ENCODE measurements at regions not wholly inside any gene's neighbourhood (a gene's known extent, or its start where the extent isn't known, plus 50 kb on each side); places are given as distances from the start of the nearest gene placed in this dataset.
"Not testable (repeated sequence)": the region's sequence is repeated elsewhere in the genome, so short reads cannot be mapped to it uniquely, and the experiment has no call there.

DNA sequence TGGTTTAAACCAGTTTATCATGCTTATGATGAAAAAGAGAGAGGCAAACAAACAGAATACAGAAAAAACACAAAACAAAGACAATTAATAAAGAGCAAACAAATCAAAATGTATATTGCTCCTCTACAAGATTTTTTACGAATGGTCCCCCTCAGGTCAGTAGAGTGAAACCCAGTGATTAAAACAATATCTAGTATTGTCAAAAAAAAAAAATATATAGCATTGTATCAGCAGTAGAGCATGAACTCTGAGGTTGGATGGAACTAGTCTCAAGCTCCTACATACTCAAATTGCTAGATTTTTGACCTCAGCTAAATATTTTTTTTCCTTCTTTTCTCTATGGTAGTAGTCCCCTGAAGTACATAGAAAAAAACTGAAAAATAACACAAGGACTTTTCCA lies 290.3 kb upstream of the LUZP2 start:
- Histone ChIP-seq H3K27ac (replicated peaks) (no peak overlapping the region), H3K36me3 (no peaks in the 10 kb centered on the region), H3K27me3 (ENCODE audit: low read depth) (no peaks in the 10 kb centered on the region), H3K4me3 (no peak overlapping the region), H3K4me1 (no peaks in the 10 kb centered on the region), H3K9me3 (replicated peaks) (no peaks in the 10 kb centered on the region)
- TF ChIP-seq, protein P1, sequence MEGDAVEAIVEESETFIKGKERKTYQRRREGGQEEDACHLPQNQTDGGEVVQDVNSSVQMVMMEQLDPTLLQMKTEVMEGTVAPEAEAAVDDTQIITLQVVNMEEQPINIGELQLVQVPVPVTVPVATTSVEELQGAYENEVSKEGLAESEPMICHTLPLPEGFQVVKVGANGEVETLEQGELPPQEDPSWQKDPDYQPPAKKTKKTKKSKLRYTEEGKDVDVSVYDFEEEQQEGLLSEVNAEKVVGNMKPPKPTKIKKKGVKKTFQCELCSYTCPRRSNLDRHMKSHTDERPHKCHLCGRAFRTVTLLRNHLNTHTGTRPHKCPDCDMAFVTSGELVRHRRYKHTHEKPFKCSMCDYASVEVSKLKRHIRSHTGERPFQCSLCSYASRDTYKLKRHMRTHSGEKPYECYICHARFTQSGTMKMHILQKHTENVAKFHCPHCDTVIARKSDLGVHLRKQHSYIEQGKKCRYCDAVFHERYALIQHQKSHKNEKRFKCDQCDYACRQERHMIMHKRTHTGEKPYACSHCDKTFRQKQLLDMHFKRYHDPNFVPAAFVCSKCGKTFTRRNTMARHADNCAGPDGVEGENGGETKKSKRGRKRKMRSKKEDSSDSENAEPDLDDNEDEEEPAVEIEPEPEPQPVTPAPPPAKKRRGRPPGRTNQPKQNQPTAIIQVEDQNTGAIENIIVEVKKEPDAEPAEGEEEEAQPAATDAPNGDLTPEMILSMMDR (IDR thresholded peaks at IDR 0.05; ENCODE audit: borderline replicate concordance), result no peak
- DNase-seq, result no peak
- intact Hi-C loops (cut with micrococcal nuclease), result no loop called here

DNA sequence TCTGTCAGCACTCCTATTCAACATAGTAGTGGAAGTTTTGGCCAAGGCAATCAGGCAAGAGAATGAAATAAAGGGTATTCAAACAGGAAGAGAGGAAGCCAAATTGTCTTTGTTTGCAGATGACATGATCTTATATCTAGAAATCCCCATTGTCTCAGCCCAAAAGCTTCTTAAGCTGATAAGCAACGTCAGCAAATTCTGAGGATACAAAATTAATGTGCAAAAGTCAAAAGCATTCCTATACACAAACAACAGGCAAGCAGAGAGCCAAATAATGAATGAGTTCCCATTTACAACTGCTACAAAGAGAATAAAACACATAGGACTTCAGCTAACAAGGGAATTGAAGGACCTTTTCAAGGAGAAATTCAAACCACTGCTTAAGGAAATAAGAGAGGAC lies 280.4 kb upstream of the LUZP2 start:
- Histone ChIP-seq H3K4me3 (no peak overlapping the region), H3K4me1 (no peaks in the 10 kb centered on the region), H3K27me3 (ENCODE audit: low read depth) (no peaks in the 10 kb centered on the region), H3K9me3 (replicated peaks) (peaks cover 26% of the 10 kb centered on the region), H3K27ac (replicated peaks) (no peak overlapping the region), H3K36me3 (no peaks in the 10 kb centered on the region)
- intact Hi-C loops (cut with micrococcal nuclease), result no loop called here
- TF ChIP-seq, protein P1 (IDR thresholded peaks at IDR 0.05; ENCODE audit: borderline replicate concordance), result no peak
- DNase-seq, result no peak

DNA sequence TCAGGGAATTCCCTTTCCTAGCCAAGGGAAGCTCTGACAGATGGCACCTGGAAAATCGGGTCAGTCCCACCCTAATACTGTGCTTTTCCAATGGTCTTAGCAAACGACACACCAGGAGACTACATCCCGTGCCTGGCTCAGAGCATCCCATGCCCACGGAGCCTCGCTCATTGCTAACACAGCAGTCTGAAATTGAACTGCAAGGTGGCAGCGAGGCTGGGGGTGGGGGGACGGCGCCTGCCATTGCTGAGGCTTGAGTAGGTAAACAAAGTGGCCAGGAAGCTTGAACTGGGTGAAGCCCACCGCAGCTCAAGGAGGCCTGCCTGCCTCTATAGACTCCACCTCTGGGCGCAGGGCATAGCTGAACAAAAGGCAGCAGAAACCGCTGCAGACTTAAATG lies 279.5 kb upstream of the LUZP2 start:
- DNase-seq; H3K36me3 ChIP-seq; H3K27ac ChIP-seq (replicated peaks); H3K27me3 ChIP-seq (ENCODE audit: low read depth); H3K4me3 ChIP-seq; intact Hi-C loops (cut with micrococcal nuclease); H3K4me1 ChIP-seq: not testable (repeated sequence)
- peaks cover 34% of the 10 kb centered on the region for H3K9me3 ChIP-seq (replicated peaks)

DNA sequence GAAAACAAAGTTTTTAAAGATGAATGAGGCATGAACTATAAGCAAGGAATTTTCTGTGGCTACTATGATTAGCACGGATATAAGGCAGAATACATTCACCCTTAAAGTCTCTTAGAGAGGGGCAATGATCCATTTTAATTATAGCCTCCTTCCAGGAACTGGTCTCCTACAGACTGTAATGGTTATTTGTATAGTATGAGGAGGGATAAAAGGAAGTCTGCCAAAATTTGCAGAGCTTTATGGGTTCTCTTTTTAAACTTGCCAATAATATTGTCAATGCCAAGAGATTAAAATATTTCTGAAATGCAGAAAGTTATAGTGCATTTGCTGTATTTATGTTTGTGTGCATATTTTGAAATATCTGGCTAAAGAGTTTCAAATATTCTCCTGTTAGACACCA lies 271.4 kb upstream of the LUZP2 start:
- H3K4me3 ChIP-seq, result no peak overlapping the region
- DNase-seq, result no peak
- TF ChIP-seq, protein P1 (IDR thresholded peaks at IDR 0.05; ENCODE audit: borderline replicate concordance), result no peak
- H3K4me1 ChIP-seq, result no peaks in the 10 kb centered on the region
- no peaks in the 10 kb centered on the region for H3K36me3 ChIP-seq
- H3K9me3 ChIP-seq (replicated peaks), result peaks cover 18% of the 10 kb centered on the region
- intact Hi-C loops (cut with micrococcal nuclease), result no loop called here
- H3K27me3 ChIP-seq (ENCODE audit: low read depth), result no peaks in the 10 kb centered on the region
- no peak overlapping the region for H3K27ac ChIP-seq (replicated peaks)

DNA sequence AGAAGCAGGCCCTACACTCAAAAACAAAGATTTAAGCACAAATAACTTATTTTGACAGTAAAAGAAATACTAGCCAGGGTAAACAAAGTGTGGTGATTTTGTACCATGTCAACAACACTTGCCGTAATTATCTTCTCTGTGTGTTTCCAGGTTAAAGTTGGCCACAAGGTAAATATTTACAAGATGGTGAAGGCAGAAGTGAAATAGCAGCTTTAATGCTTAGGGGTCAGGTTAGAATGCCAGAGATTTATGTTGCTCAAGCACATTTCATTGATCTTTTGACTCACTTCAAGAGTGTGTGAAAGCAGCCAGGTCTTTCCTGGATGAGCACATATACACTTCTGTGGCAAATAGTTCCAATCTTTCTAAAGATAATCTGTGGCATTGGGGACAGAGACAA lies 270.2 kb upstream of the LUZP2 start:
- Histone ChIP-seq H3K4me3 (no peak overlapping the region), H3K27ac (replicated peaks) (no peak overlapping the region), H3K4me1 (no peaks in the 10 kb centered on the region), H3K9me3 (replicated peaks) (peaks cover 17% of the 10 kb centered on the region), H3K36me3 (no peaks in the 10 kb centered on the region), H3K27me3 (ENCODE audit: low read depth) (no peaks in the 10 kb centered on the region)
- intact Hi-C loops (cut with micrococcal nuclease), result no loop called here
- TF ChIP-seq, protein P1 (IDR thresholded peaks at IDR 0.05; ENCODE audit: borderline replicate concordance), result no peak
- DNase-seq, result no peak

DNA sequence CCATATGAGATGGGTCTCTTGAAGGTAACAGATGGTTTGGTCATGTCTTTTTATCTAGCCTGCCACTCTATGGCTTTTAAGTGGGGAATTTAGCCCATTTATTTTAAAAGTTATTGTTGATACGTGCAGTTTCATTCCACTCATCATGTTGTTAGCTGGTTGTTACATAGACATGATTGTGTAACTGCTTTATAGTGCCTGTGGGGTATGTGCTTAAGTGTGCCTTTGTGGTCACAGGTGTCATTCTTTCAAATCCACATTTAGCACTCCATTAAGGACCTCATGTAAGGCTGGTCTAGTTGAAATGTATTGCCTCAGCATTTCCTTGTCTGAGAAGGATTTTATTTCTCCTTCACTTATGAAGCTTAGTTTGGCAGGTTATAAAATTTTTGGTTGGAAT lies 263.8 kb upstream of the LUZP2 start:
- DNase-seq, result no peak
- no peaks in the 10 kb centered on the region for H3K36me3 ChIP-seq
- H3K4me1 ChIP-seq, result no peaks in the 10 kb centered on the region
- TF ChIP-seq, protein P1 (IDR thresholded peaks at IDR 0.05; ENCODE audit: borderline replicate concordance), result no peak
- H3K27ac ChIP-seq (replicated peaks), result no peak overlapping the region
- H3K27me3 ChIP-seq (ENCODE audit: low read depth), result no peaks in the 10 kb centered on the region
- H3K9me3 ChIP-seq (replicated peaks), result no peaks in the 10 kb centered on the region
- H3K4me3 ChIP-seq, result no peak overlapping the region
- intact Hi-C loops (cut with micrococcal nuclease), result no loop called here
